ENCODE measurements at regions not wholly inside any gene's neighbourhood (a gene's known extent, or its start where the extent isn't known, plus 50 kb on each side); places are given as distances from the start of the nearest gene placed in this dataset.

GRCh38 chr4:8729408-8730149, 137.0 kb downstream of the CPZ start:
- intact Hi-C loops (cut with DNase I): no loop called here
- Histone ChIP-seq H3K27ac (no peak overlapping the region), H3K27me3 (peaks cover 8 to 40% of the 10 kb centered on the region in 2 donors), H3K4me3 (no peak overlapping the region), H3K9me3 (no peaks in the 10 kb centered on the region), H3K36me3 (no peaks in the 10 kb centered on the region), H3K4me1 (no peaks in the 10 kb centered on the region)
- TF ChIP-seq CTCF (IDR thresholded peaks at IDR 0.05): no peak
- DNase-seq: peak in 2 of 4 donors; percentile 14 to 44
- no peak for ATAC-seq

- no peak overlapping the region for H3K4me3 ChIP-seq
- no peak overlapping the region for H3K27ac ChIP-seq
- H3K36me3 ChIP-seq: no peaks in the 10 kb centered on the region
- no peak for ATAC-seq
- peaks cover 8 to 48% of the 10 kb centered on the region in 2 donors for H3K27me3 ChIP-seq
- intact Hi-C loops (cut with DNase I): no loop called here
- peak in 2 of 4 donors; percentile 19 to 68 for DNase-seq
- H3K9me3 ChIP-seq: no peaks in the 10 kb centered on the region
- no peak for TF ChIP-seq CTCF (IDR thresholded peaks at IDR 0.05)
- no peaks in the 10 kb centered on the region for H3K4me1 ChIP-seq
These were observed 136.2 kb downstream of the CPZ start for GRCh38 chr4:8728536-8729407.

GRCh38 chr4:8727546-8728510, 135.3 kb downstream of the CPZ start:
- intact Hi-C loops (cut with DNase I): no loop called here
- ATAC-seq: no peak
- H3K36me3 ChIP-seq: no peaks in the 10 kb centered on the region
- no peak overlapping the region for H3K27ac ChIP-seq
- peaks cover 8 to 58% of the 10 kb centered on the region in 2 donors for H3K27me3 ChIP-seq
- TF ChIP-seq CTCF (IDR thresholded peaks at IDR 0.05): no peak
- no peak overlapping the region for H3K4me3 ChIP-seq
- peak in 1 of 4 donors; percentile 75 for DNase-seq
- H3K9me3 ChIP-seq: no peaks in the 10 kb centered on the region
- H3K4me1 ChIP-seq: no peaks in the 10 kb centered on the region

GRCh38 chr4:8727131-8727530, 134.6 kb downstream of the CPZ start:
- intact Hi-C loops (cut with DNase I): no loop called here
- ATAC-seq (no peak), DNase-seq (peak in 1 of 4 donors; percentile 21)
- H3K36me3 ChIP-seq: no peaks in the 10 kb centered on the region
- no peak overlapping the region for H3K27ac ChIP-seq
- H3K4me1 ChIP-seq: no peaks in the 10 kb centered on the region
- H3K9me3 ChIP-seq: no peaks in the 10 kb centered on the region
- H3K27me3 ChIP-seq: peaks cover 8 to 60% of the 10 kb centered on the region in 2 donors
- no peak overlapping the region for H3K4me3 ChIP-seq
- TF ChIP-seq CTCF (IDR thresholded peaks at IDR 0.05): no peak

Data from left lung (tissue), 4 donors.